B cell (primary cell): ENCODE measurements at regions not wholly inside any gene's neighbourhood (a gene's known extent, or its start where the extent isn't known, plus 50 kb on each side); places are given as distances from the start of the nearest gene placed in this dataset.

Source experiments
- ATAC-seq: fragments of 200-7000 bp; cut with Tn5 transposase; one replicate; pipeline ENCODE4 v1.10.0; 2021; ENCODE audit warnings: low read depth, mild to moderate bottlenecking, moderate number of reproducible peaks, moderate library complexity
- CTCF ChIA-PET: fragments of 350-600 bp; sonication (Branson Sonifier 250); formaldehyde crosslinking; loops from one replicate; lab custom pipeline; 2021; ENCODE audit warnings: antibody characterized with exemption, inconsistent platforms; lab: Charles Lee
- POLR2A ChIA-PET: fragments of 350-600 bp; sonication (Branson Sonifier 250); formaldehyde crosslinking; loops from one replicate; lab custom pipeline; 2021; ENCODE audit warnings: antibody characterized with exemption; lab: Charles Lee
- DNase-seq: peaks from one replicate; pipeline ENCODE4 v3.0.0; 2013
- H2AFZ ChIP-seq: 2 replicates; pipeline ENCODE4 v1.6.1; 2012; ENCODE audit warnings: mild to moderate bottlenecking, low read depth, low read length; ENCODE audit not compliant: insufficient read depth, poor library complexity, severe bottlenecking
- H3K27ac ChIP-seq, 2 donors: 1 replicate in 1 of 2; 2 replicates in 1 of 2; pipeline ENCODE4 v1.5.1; 2012 to 2013; ENCODE audit warnings: low read length in 2 of 2, mild to moderate bottlenecking in 2 of 2, moderate library complexity in 1 of 2
- H3K27me3 ChIP-seq, 4 experiments: fragments of 200-600 bp in 1 of 4; sonication (generic) in 1 of 4; replicated peaks in 1 of 4; 1 replicate in 2 of 4; 2 replicates in 2 of 4; pipeline versions ENCODE4 v1.6.1 to v1.7.0; 2013 to 2016; ENCODE audit warnings: low read length in 3 of 4, mild to moderate bottlenecking in 2 of 4, mixed read lengths in 1 of 4, moderate library complexity in 1 of 4; ENCODE audit not compliant: insufficient read depth in 4 of 4, control insufficient read depth in 3 of 4; ENCODE audit errors: control extremely low read depth in 1 of 4
- H3K36me3 ChIP-seq, 2 experiments: replicated peaks in 1 of 2; 1 replicate in 1 of 2; 2 replicates in 1 of 2; pipeline versions ENCODE4 v1.6.1 to v1.7.1; 2013; ENCODE audit warnings: low read length in 1 of 2; ENCODE audit not compliant: insufficient read depth in 2 of 2, control insufficient read depth in 1 of 2; ENCODE audit errors: control extremely low read depth in 1 of 2, extremely low read depth in 1 of 2
- H3K4me1 ChIP-seq, 2 donors: fragments of 200-600 bp in 1 of 2; sonication (generic) in 1 of 2; 1 replicate in 1 of 2; 2 replicates in 1 of 2; pipeline versions ENCODE4 v1.5.1 to v1.6.1; 2013 to 2017; ENCODE audit warnings: low read length in 2 of 2; ENCODE audit not compliant: control insufficient read depth in 2 of 2, insufficient read depth in 2 of 2
- H3K4me2 ChIP-seq: replicated peaks from 2 replicates; pipeline ENCODE3; 2012; ENCODE audit warnings: mild to moderate bottlenecking, low read depth, low read length; ENCODE audit not compliant: poor library complexity, severe bottlenecking
- H3K4me3 ChIP-seq, 5 experiments: fragments of 200-600 bp in 1 of 5; sonication (generic) in 1 of 5; 1 replicate in 3 of 5; 2 replicates in 2 of 5; pipeline versions ENCODE4 v1.5.1 to v1.7.0; 2011 to 2016; ENCODE audit warnings: low read length in 4 of 5, mild to moderate bottlenecking in 4 of 5, low read depth in 2 of 5, control low read depth in 1 of 5, moderate library complexity in 1 of 5; ENCODE audit not compliant: insufficient read depth in 1 of 5; ENCODE audit errors: control extremely low read depth in 1 of 5, extremely low read depth in 1 of 5
- H3K79me2 ChIP-seq: fragments of 200-600 bp; sonication (generic); one replicate; pipeline ENCODE4 v1.6.0; 2016; ENCODE audit warnings: low read length; ENCODE audit not compliant: control insufficient read depth, insufficient read depth
- H3K9ac ChIP-seq: fragments of 200-600 bp; sonication (generic); 2 replicates; pipeline ENCODE4 v1.6.1; 2017; ENCODE audit warnings: mild to moderate bottlenecking, low read length, moderate library complexity
- H3K9me3 ChIP-seq, 3 donors: one replicate each; pipeline versions ENCODE4 v1.6.1 to v1.7.1; 2013; ENCODE audit warnings: low read length in 2 of 3; ENCODE audit not compliant: control insufficient read depth in 2 of 3, insufficient read depth in 1 of 3; ENCODE audit errors: control extremely low read depth in 1 of 3
- H4K20me1 ChIP-seq: 2 replicates; pipeline ENCODE4 v1.6.0; 2012; ENCODE audit warnings: mild to moderate bottlenecking, low read length; ENCODE audit not compliant: insufficient read depth, control insufficient read depth, poor library complexity, severe bottlenecking
- H3K27ac Mint-ChIP-seq: one replicate; pipeline ENCODE4 v1.8.0; 2021; ENCODE audit warnings: mixed read lengths
- H3K27me3 Mint-ChIP-seq: one replicate; pipeline ENCODE4 v1.8.0; 2021; ENCODE audit warnings: mixed read lengths
- H3K4me1 Mint-ChIP-seq: one replicate; pipeline ENCODE4 v1.8.0; 2021; ENCODE audit warnings: mixed read lengths
- H3K4me3 Mint-ChIP-seq: one replicate; pipeline ENCODE4 v1.8.0; 2021; ENCODE audit warnings: mixed read lengths
- H3K9me3 Mint-ChIP-seq: one replicate; pipeline ENCODE4 v1.8.0; 2022; ENCODE audit warnings: mixed read lengths; ENCODE audit not compliant: insufficient read depth
- EZH2 ChIP-seq: IDR thresholded peaks from 2 replicates; pipeline ENCODE4 v1.6.1; 2012; ENCODE audit warnings: borderline replicate concordance, low read depth, mild to moderate bottlenecking, moderate library complexity, low read length; ENCODE audit not compliant: insufficient read depth, poor library complexity, severe bottlenecking
- WGBS: methylation state at CpG from one replicate; pipeline ENCODE4 v1.1.5; 2013; ENCODE audit warnings: missing lambda C conversion rate; ENCODE audit not compliant: insufficient coverage; 5-methylcytosine and 5-hydroxymethylcytosine counted together
- intact Hi-C: fragments of 100-400 bp; cut with micrococcal nuclease; formaldehyde crosslinking; loops from one replicate; pipeline ENCODE4 v1.10.0; 2022
- TF ChIP-seq, protein P1 (sequence below): fragments of 200-600 bp; IDR thresholded peaks from one replicate; pipeline ENCODE4 v1.8.0; 2022; ENCODE audit warnings: antibody characterized with exemption, mild to moderate bottlenecking

GRCh38 chrX:124216396-124217115 lies 115.9 kb upstream of the TEX13D start:
- Histone ChIP-seq H2AFZ (no peak overlapping the region), H3K9ac (no peak overlapping the region), H3K79me2 (no peaks in the 10 kb centered on the region), H3K36me3 (no peaks in the 10 kb centered on the region), H3K27ac (peak overlapping the region in 1 of 2 donors; percentile 60), H3K4me1 (peaks cover 38% of the 10 kb centered on the region in 2 donors), H4K20me1 (no peaks in the 10 kb centered on the region), H3K4me2 (peak overlapping the region; percentile 0), H3K27me3 (no peaks in the 10 kb centered on the region), H3K9me3 (no peaks in the 10 kb centered on the region), H3K4me3 (no peak overlapping the region)
- intact Hi-C loops, result no loop called here
- peak overlapping the region; percentile 94 for H3K27ac Mint-ChIP-seq
- CTCF ChIA-PET, result no interaction called here
- no peak overlapping the region for H3K4me3 Mint-ChIP-seq
- ATAC-seq, result no peak
- no peaks in the 10 kb centered on the region for H3K9me3 Mint-ChIP-seq
- WGBS, result 74% methylated on average over 3 of the region's 8 CpGs
- peaks cover 48% of the 10 kb centered on the region for H3K4me1 Mint-ChIP-seq
- DNase-seq, result no peak
- no peak for TF ChIP-seq EZH2
- TF ChIP-seq, protein P1, sequence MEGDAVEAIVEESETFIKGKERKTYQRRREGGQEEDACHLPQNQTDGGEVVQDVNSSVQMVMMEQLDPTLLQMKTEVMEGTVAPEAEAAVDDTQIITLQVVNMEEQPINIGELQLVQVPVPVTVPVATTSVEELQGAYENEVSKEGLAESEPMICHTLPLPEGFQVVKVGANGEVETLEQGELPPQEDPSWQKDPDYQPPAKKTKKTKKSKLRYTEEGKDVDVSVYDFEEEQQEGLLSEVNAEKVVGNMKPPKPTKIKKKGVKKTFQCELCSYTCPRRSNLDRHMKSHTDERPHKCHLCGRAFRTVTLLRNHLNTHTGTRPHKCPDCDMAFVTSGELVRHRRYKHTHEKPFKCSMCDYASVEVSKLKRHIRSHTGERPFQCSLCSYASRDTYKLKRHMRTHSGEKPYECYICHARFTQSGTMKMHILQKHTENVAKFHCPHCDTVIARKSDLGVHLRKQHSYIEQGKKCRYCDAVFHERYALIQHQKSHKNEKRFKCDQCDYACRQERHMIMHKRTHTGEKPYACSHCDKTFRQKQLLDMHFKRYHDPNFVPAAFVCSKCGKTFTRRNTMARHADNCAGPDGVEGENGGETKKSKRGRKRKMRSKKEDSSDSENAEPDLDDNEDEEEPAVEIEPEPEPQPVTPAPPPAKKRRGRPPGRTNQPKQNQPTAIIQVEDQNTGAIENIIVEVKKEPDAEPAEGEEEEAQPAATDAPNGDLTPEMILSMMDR, result no peak
- H3K27me3 Mint-ChIP-seq, result no peaks in the 10 kb centered on the region
- POLR2A ChIA-PET, result no interaction called here
